ENCODE measurements at regions not wholly inside any gene's neighbourhood (a gene's known extent, or its start where the extent isn't known, plus 50 kb on each side); places are given as distances from the start of the nearest gene placed in this dataset.
A peak's percentile ranks its signal among the peaks of the same experiment; 100 is the strongest.

GRCh38 chr14:22039938-22040780 is 366.5 kb upstream of the OR4E1 start:
- DNase-seq: peak; percentile 12
- 22% methylated on average over 6 of the region's 6 CpGs for WGBS, 2 experiments (ENCODE audit: low coverage in 1 of 2, low lambda C conversion rate in 2 of 2, missing lambda C conversion rate in 2 of 2)
- H3K79me2 ChIP-seq (ENCODE audit: insufficient read depth): no peaks in the 10 kb centered on the region
- H3K9me2 ChIP-seq (ENCODE audit: insufficient read depth): no peaks in the 10 kb centered on the region
- no peaks in the 10 kb centered on the region for H3K4me1 ChIP-seq (ENCODE audit: insufficient read depth)
- H3K4me2 ChIP-seq (ENCODE audit: unreplicated experiment): no peak overlapping the region
- no peaks in the 10 kb centered on the region for H3F3A ChIP-seq (ENCODE audit: insufficient read depth)
- in situ Hi-C loops (cut with MboI): no loop called here
- H3K4me3 ChIP-seq: no peak overlapping the region
- no peaks in the 10 kb centered on the region for H4K20me1 ChIP-seq (ENCODE audit: insufficient read depth)
- no peak overlapping the region for H3K27ac ChIP-seq
- no peak overlapping the region for H3K9ac ChIP-seq
- no peak overlapping the region for H2AFZ ChIP-seq
- no peak for TF ChIP-seq EZH2phosphoT487 (IDR thresholded peaks at IDR 0.05; ENCODE audit: insufficient read depth, low read depth)
- no peak for TF ChIP-seq EZH2 (IDR thresholded peaks at IDR 0.05; ENCODE audit: insufficient read depth, poor library complexity, severe bottlenecking)
- H3K9me3 ChIP-seq (ENCODE audit: low read depth): no peaks in the 10 kb centered on the region
- H3K27me3 ChIP-seq (replicated peaks; ENCODE audit: insufficient read depth): no peaks in the 10 kb centered on the region
- no peaks in the 10 kb centered on the region for H3K36me3 ChIP-seq (ENCODE audit: low read depth)

GRCh38 chr14:22036541-22037239 is 363.1 kb upstream of the OR4E1 start:
- no peaks in the 10 kb centered on the region for H3K36me3 ChIP-seq (ENCODE audit: low read depth)
- TF ChIP-seq EZH2 (IDR thresholded peaks at IDR 0.05; ENCODE audit: insufficient read depth, poor library complexity, severe bottlenecking) (no peak), EZH2phosphoT487 (IDR thresholded peaks at IDR 0.05; ENCODE audit: insufficient read depth, low read depth) (no peak)
- DNase-seq: no peak
- H3K27ac ChIP-seq: no peak overlapping the region
- no peak overlapping the region for H3K9ac ChIP-seq
- H3K4me3 ChIP-seq: no peak overlapping the region
- WGBS, 2 experiments (ENCODE audit: low coverage in 1 of 2, low lambda C conversion rate in 2 of 2, missing lambda C conversion rate in 2 of 2): 22 to 24% methylated on average over 2 of the region's 2 CpGs
- no peaks in the 10 kb centered on the region for H3K27me3 ChIP-seq (replicated peaks; ENCODE audit: insufficient read depth)
- H3K4me2 ChIP-seq (ENCODE audit: unreplicated experiment): no peak overlapping the region
- no peaks in the 10 kb centered on the region for H3K9me2 ChIP-seq (ENCODE audit: insufficient read depth)
- no peaks in the 10 kb centered on the region for H3K9me3 ChIP-seq (ENCODE audit: low read depth)
- no peaks in the 10 kb centered on the region for H3F3A ChIP-seq (ENCODE audit: insufficient read depth)
- H2AFZ ChIP-seq: no peak overlapping the region
- H3K79me2 ChIP-seq (ENCODE audit: insufficient read depth): no peaks in the 10 kb centered on the region
- in situ Hi-C loops (cut with MboI): no loop called here
- no peaks in the 10 kb centered on the region for H4K20me1 ChIP-seq (ENCODE audit: insufficient read depth)
- no peaks in the 10 kb centered on the region for H3K4me1 ChIP-seq (ENCODE audit: insufficient read depth)

GRCh38 chr14:22026527-22026926 is 352.9 kb upstream of the OR4E1 start:
- H3K9ac ChIP-seq: no peak overlapping the region
- no peaks in the 10 kb centered on the region for H3K4me1 ChIP-seq (ENCODE audit: insufficient read depth)
- no peaks in the 10 kb centered on the region for H4K20me1 ChIP-seq (ENCODE audit: insufficient read depth)
- no peak overlapping the region for H3K4me2 ChIP-seq (ENCODE audit: unreplicated experiment)
- no peak overlapping the region for H3K4me3 ChIP-seq
- TF ChIP-seq EZH2phosphoT487 (IDR thresholded peaks at IDR 0.05; ENCODE audit: insufficient read depth, low read depth): no peak
- TF ChIP-seq EZH2 (IDR thresholded peaks at IDR 0.05; ENCODE audit: insufficient read depth, poor library complexity, severe bottlenecking): no peak
- H3K9me3 ChIP-seq (ENCODE audit: low read depth): no peaks in the 10 kb centered on the region
- peaks cover 5% of the 10 kb centered on the region; the same call in 1 of the 2 replicates for H3K27me3 ChIP-seq (replicated peaks; ENCODE audit: insufficient read depth)
- WGBS, 2 experiments (ENCODE audit: low coverage in 1 of 2, low lambda C conversion rate in 2 of 2, missing lambda C conversion rate in 2 of 2): 4 to 7% methylated on average over 2 of the region's 2 CpGs
- H3F3A ChIP-seq (ENCODE audit: insufficient read depth): no peaks in the 10 kb centered on the region
- H3K9me2 ChIP-seq (ENCODE audit: insufficient read depth): no peaks in the 10 kb centered on the region
- no peak for DNase-seq
- no peaks in the 10 kb centered on the region for H3K79me2 ChIP-seq (ENCODE audit: insufficient read depth)
- H3K36me3 ChIP-seq (ENCODE audit: low read depth): no peaks in the 10 kb centered on the region
- no peak overlapping the region for H3K27ac ChIP-seq
- no peak overlapping the region for H2AFZ ChIP-seq
- in situ Hi-C loops (cut with MboI): no loop called here

- H3K9ac ChIP-seq: no peak overlapping the region
- no peaks in the 10 kb centered on the region for H3K36me3 ChIP-seq (ENCODE audit: low read depth)
- no peak for TF ChIP-seq EZH2 (IDR thresholded peaks at IDR 0.05; ENCODE audit: insufficient read depth, poor library complexity, severe bottlenecking)
- no peak for TF ChIP-seq EZH2phosphoT487 (IDR thresholded peaks at IDR 0.05; ENCODE audit: insufficient read depth, low read depth)
- peaks cover 5% of the 10 kb centered on the region; the same call in 1 of the 2 replicates for H3K27me3 ChIP-seq (replicated peaks; ENCODE audit: insufficient read depth)
- H3K79me2 ChIP-seq (ENCODE audit: insufficient read depth): no peaks in the 10 kb centered on the region
- 10 to 18% methylated on average over 1 of the region's 1 CpG for WGBS, 2 experiments (ENCODE audit: low coverage in 1 of 2, low lambda C conversion rate in 2 of 2, missing lambda C conversion rate in 2 of 2)
- H3K4me2 ChIP-seq (ENCODE audit: unreplicated experiment): no peak overlapping the region
- H3F3A ChIP-seq (ENCODE audit: insufficient read depth): no peaks in the 10 kb centered on the region
- H2AFZ ChIP-seq: no peak overlapping the region
- H3K4me1 ChIP-seq (ENCODE audit: insufficient read depth): no peaks in the 10 kb centered on the region
- H3K4me3 ChIP-seq: no peak overlapping the region
- DNase-seq: no peak
- H3K9me3 ChIP-seq (ENCODE audit: low read depth): no peaks in the 10 kb centered on the region
- H4K20me1 ChIP-seq (ENCODE audit: insufficient read depth): no peaks in the 10 kb centered on the region
- H3K27ac ChIP-seq: no peak overlapping the region
- in situ Hi-C loops (cut with MboI): no loop called here
- H3K9me2 ChIP-seq (ENCODE audit: insufficient read depth): no peaks in the 10 kb centered on the region
Measured at GRCh38 chr14:22025879-22026278, 352.3 kb upstream of the OR4E1 start.

All from GM23248 (cell line).